ENCODE measurements at regions not wholly inside any gene's neighbourhood (a gene's known extent, or its start where the extent isn't known, plus 50 kb on each side); places are given as distances from the start of the nearest gene placed in this dataset.

DNA sequence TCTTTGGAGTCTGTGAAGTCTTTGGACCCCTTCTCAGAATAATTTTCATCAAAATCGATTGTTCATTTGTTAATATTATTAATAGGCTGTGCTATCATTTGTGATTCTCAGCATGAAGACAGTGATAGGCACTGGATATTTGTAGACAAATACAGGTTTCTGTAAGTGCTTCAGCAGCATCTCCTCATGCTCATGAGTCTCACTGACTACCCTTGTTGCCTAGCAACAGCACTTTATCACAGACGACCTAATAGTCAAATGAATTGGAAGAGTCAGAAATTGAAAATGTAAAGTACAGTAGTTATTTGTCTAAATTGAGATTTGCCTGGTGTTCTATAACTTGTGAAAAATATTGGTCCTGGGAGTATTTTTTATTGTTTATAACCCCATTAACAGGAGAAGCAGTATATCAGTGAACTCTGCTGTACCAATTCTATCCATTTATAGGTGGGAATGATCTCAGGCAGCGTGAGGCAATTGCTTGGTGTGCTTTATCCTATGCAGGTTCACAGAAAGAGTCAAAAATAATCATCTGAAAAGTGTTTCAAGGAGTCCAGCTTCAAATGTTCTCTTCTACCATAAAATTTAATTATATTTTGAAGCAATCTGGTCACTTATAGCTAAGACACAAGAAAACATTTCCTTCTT lies 684.6 kb downstream of the RFPL4B start:
- H3K36me3 ChIP-seq (ENCODE audit: control insufficient read depth in 1 of 2, insufficient read depth in 2 of 2, low read length in 2 of 2) = no peaks in the 10 kb centered on the region
- ChIA-PET RAD21 (ENCODE audit: low non-redundant PET in 1 of 2, low total read pairs in 2 of 2, uncharacterized antibody in 2 of 2, unreplicated experiment in 2 of 2) (no interaction called here), POLR2A (no interaction called here), CTCF (no interaction called here)
- H2AFZ ChIP-seq (ENCODE audit: low read depth, low read length, poor library complexity, severe bottlenecking) = no peak overlapping the region
- no peaks in the 10 kb centered on the region for H3K9me2 ChIP-seq (ENCODE audit: insufficient read depth)
- intact Hi-C loops (cut with micrococcal nuclease) = no loop called here
- DNase-seq (ENCODE audit: low read depth, low spot score) (no peak), ATAC-seq (no peak)
- TF ChIP-seq RAD21 (IDR thresholded peaks at IDR 0.05; ENCODE audit: low read depth) (no peak), EZH2 (IDR thresholded peaks at IDR 0.05) (no peak), SRF (IDR thresholded peaks at IDR 0.05; ENCODE audit: low read depth) (no peak), FOSL1 (IDR thresholded peaks at IDR 0.05; ENCODE audit: low read depth) (no peak), CEBPB (IDR thresholded peaks at IDR 0.05; ENCODE audit: low read depth) (no peak), TCF7L2 (IDR thresholded peaks at IDR 0.05; ENCODE audit: borderline replicate concordance, extremely low read depth, insufficient read depth, insufficient read length) (no peak), POLR2A (IDR thresholded peaks at IDR 0.05; ENCODE audit: borderline replicate concordance, extremely low read depth, insufficient read depth, insufficient read length) (no peak), YY1 (IDR thresholded peaks at IDR 0.05; ENCODE audit: extremely low read depth, insufficient replicate concordance, low read depth, low read length) (no peak), EGR1 (IDR thresholded peaks at IDR 0.05; ENCODE audit: low read depth) (no peak)
- TF ChIP-seq, protein P1, sequence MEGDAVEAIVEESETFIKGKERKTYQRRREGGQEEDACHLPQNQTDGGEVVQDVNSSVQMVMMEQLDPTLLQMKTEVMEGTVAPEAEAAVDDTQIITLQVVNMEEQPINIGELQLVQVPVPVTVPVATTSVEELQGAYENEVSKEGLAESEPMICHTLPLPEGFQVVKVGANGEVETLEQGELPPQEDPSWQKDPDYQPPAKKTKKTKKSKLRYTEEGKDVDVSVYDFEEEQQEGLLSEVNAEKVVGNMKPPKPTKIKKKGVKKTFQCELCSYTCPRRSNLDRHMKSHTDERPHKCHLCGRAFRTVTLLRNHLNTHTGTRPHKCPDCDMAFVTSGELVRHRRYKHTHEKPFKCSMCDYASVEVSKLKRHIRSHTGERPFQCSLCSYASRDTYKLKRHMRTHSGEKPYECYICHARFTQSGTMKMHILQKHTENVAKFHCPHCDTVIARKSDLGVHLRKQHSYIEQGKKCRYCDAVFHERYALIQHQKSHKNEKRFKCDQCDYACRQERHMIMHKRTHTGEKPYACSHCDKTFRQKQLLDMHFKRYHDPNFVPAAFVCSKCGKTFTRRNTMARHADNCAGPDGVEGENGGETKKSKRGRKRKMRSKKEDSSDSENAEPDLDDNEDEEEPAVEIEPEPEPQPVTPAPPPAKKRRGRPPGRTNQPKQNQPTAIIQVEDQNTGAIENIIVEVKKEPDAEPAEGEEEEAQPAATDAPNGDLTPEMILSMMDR (IDR thresholded peaks at IDR 0.05 in 2 of 3, conservative IDR thresholded peaks at IDR 0.05 in 1 of 3; ENCODE audit: borderline replicate concordance in 1 of 3, insufficient read depth in 1 of 3, low read depth in 2 of 3, low read length in 2 of 3) = no peak
- TF ChIP-seq, protein P2, sequence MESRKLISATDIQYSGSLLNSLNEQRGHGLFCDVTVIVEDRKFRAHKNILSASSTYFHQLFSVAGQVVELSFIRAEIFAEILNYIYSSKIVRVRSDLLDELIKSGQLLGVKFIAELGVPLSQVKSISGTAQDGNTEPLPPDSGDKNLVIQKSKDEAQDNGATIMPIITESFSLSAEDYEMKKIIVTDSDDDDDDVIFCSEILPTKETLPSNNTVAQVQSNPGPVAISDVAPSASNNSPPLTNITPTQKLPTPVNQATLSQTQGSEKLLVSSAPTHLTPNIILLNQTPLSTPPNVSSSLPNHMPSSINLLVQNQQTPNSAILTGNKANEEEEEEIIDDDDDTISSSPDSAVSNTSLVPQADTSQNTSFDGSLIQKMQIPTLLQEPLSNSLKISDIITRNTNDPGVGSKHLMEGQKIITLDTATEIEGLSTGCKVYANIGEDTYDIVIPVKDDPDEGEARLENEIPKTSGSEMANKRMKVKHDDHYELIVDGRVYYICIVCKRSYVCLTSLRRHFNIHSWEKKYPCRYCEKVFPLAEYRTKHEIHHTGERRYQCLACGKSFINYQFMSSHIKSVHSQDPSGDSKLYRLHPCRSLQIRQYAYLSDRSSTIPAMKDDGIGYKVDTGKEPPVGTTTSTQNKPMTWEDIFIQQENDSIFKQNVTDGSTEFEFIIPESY (IDR thresholded peaks at IDR 0.05; ENCODE audit: extremely low read depth, insufficient replicate concordance, low read length) = no peak
- H3K9me3 ChIP-seq (ENCODE audit: control insufficient read depth in 1 of 2, insufficient read depth in 1 of 2, low read depth in 1 of 2, low read length in 2 of 2) = no peaks in the 10 kb centered on the region
- H3K27me3 ChIP-seq (ENCODE audit: insufficient read depth, low read length) = no peaks in the 10 kb centered on the region
- H3K79me2 ChIP-seq (ENCODE audit: insufficient read depth, low read length) = no peaks in the 10 kb centered on the region
- no TSS peak for BruUV-seq (replicated peaks)
- H3K4me1 ChIP-seq (ENCODE audit: control insufficient read depth in 1 of 2, insufficient read depth in 2 of 2, low read length in 2 of 2) = no peaks in the 10 kb centered on the region
- H4K20me1 ChIP-seq (ENCODE audit: insufficient read depth) = no peaks in the 10 kb centered on the region
- no peak overlapping the region for H3K4me2 ChIP-seq (ENCODE audit: low read length)
- H3K27ac ChIP-seq (ENCODE audit: low read depth, low read length) = no peak overlapping the region
- H3K9ac ChIP-seq (ENCODE audit: low read length) = no peak overlapping the region
- H3K4me3 ChIP-seq (replicated peaks in 1 of 2; ENCODE audit: low read depth in 1 of 2, low read length in 2 of 2) = no peak overlapping the region
